ENCODE measurements at regions not wholly inside any gene's neighbourhood (a gene's known extent, or its start where the extent isn't known, plus 50 kb on each side); places are given as distances from the start of the nearest gene placed in this dataset.

GRCh38 chr6:125503181-125503580 is 201.4 kb upstream of the HDDC2 start:
- TF ChIP-seq POLR2A (IDR thresholded peaks at IDR 0.05; ENCODE audit: low read length) (no peak), GATA1 (IDR thresholded peaks at IDR 0.05; ENCODE audit: low read depth, low read length) (no peak)
